GM13976 (cell line): ENCODE measurements at regions not wholly inside any gene's neighbourhood (a gene's known extent, or its start where the extent isn't known, plus 50 kb on each side); places are given as distances from the start of the nearest gene placed in this dataset.

Experiments
- DNase-seq: peaks from one replicate; pipeline ENCODE4 v3.0.0; 2012; ENCODE audit warnings: low spot score
- CTCF ChIP-seq: IDR thresholded peaks from 2 replicates; pipeline ENCODE4 v1.5.1; 2012; ENCODE audit warnings: borderline replicate concordance, mild to moderate bottlenecking; ENCODE audit not compliant: insufficient read depth; ENCODE audit errors: extremely low read depth, missing control alignments, control extremely low read depth
- in situ Hi-C: fragments of 300-500 bp; cut with MboI; formaldehyde crosslinking; loops from one replicate; pipeline ENCODE4 v1.12.0; 2022; ENCODE audit warnings: low sequenced_read_pairs, mixed read lengths, inconsistent platforms; ENCODE audit not compliant: unreplicated experiment

- TF ChIP-seq CTCF = no peak
- in situ Hi-C loops = no loop called here
- no peak for DNase-seq
Measured at GRCh38 chr14:100652744-100653143, 65.5 kb upstream of the BEGAIN start.

- peak; percentile 30 for TF ChIP-seq CTCF
- in situ Hi-C loops = no loop called here
- DNase-seq = no peak
Measured at GRCh38 chr14:100653409-100653808, 66.2 kb upstream of the BEGAIN start.

GRCh38 chr14:100654025-100654813 lies 67.0 kb upstream of the BEGAIN start:
- no peak for TF ChIP-seq CTCF
- no peak for DNase-seq
- in situ Hi-C loops = no loop called here

GRCh38 chr14:100654814-100655740 lies 67.9 kb upstream of the BEGAIN start:
- peak; percentile 87 for DNase-seq
- peak; percentile 83 for TF ChIP-seq CTCF
- in situ Hi-C loops = no loop called here

GRCh38 chr14:100655741-100656085 lies 68.5 kb upstream of the BEGAIN start:
- DNase-seq = no peak
- no peak for TF ChIP-seq CTCF
- in situ Hi-C loops = no loop called here

GRCh38 chr14:100656996-100657395 lies 69.7 kb upstream of the DLK1 start:
- DNase-seq = no peak
- TF ChIP-seq CTCF = no peak
- in situ Hi-C loops = no loop called here
